CD14-positive monocyte (primary cell): ENCODE measurements at regions not wholly inside any gene's neighbourhood (a gene's known extent, or its start where the extent isn't known, plus 50 kb on each side); places are given as distances from the start of the nearest gene placed in this dataset.

Source experiments
- DNase-seq, 3 donors: peaks; one replicate each; pipeline ENCODE4 v3.0.0-alpha.2; 2011 to 2022
- H2AFZ ChIP-seq: 2 replicates; pipeline ENCODE4 v1.6.0; 2012; ENCODE audit warnings: mild to moderate bottlenecking, low read depth, low read length, inconsistent platforms; ENCODE audit not compliant: insufficient read depth, poor library complexity, severe bottlenecking
- H3K27ac ChIP-seq, 2 donors: 1 replicate in 1 of 2; 2 replicates in 1 of 2; pipeline ENCODE4 v1.5.1; 2012 to 2013; ENCODE audit warnings: low read length in 2 of 2, control low read depth in 1 of 2, inconsistent platforms in 1 of 2, low read depth in 1 of 2, mild to moderate bottlenecking in 1 of 2
- H3K27me3 ChIP-seq, 2 donors: one replicate each; pipeline versions ENCODE4 v1.6.0 to v1.6.1; 2011 to 2013; ENCODE audit warnings: low read length in 2 of 2; ENCODE audit not compliant: control insufficient read depth in 2 of 2, insufficient read depth in 2 of 2
- H3K36me3 ChIP-seq, 2 donors: replicated peaks in 1 of 2; 1 replicate in 1 of 2; 2 replicates in 1 of 2; pipeline versions ENCODE4 v1.5.1 to v1.6.1; 2012 to 2013; ENCODE audit warnings: low read length in 2 of 2, control low read depth in 1 of 2, inconsistent platforms in 1 of 2, mild to moderate bottlenecking in 1 of 2; ENCODE audit not compliant: insufficient read depth in 2 of 2, control insufficient read depth in 1 of 2
- H3K4me1 ChIP-seq, 2 donors: 1 replicate in 1 of 2; 2 replicates in 1 of 2; pipeline versions ENCODE4 v1.5.1 to v1.6.1; 2012 to 2013; ENCODE audit warnings: low read length in 2 of 2, control low read depth in 1 of 2, inconsistent platforms in 1 of 2, mild to moderate bottlenecking in 1 of 2, moderate library complexity in 1 of 2; ENCODE audit not compliant: insufficient read depth in 2 of 2, control insufficient read depth in 1 of 2
- H3K4me2 ChIP-seq: replicated peaks from 2 replicates; pipeline ENCODE3; 2012; ENCODE audit warnings: low read length, moderate library complexity, mild to moderate bottlenecking; ENCODE audit not compliant: poor library complexity, severe bottlenecking; ENCODE audit errors: extremely low read depth
- H3K4me3 ChIP-seq, 3 experiments: fragments of 200-600 bp in 1 of 3; sonication (generic) in 1 of 3; replicated peaks in 1 of 3; 1 replicate in 2 of 3; 2 replicates in 1 of 3; pipeline ENCODE4 v1.5.1; 2011 to 2013; ENCODE audit warnings: low read length in 3 of 3, mild to moderate bottlenecking in 3 of 3, control low read depth in 2 of 3, low read depth in 2 of 3, inconsistent platforms in 1 of 3, moderate library complexity in 1 of 3
- H3K79me2 ChIP-seq: 2 replicates; pipeline ENCODE4 v1.6.0; 2012; ENCODE audit warnings: mild to moderate bottlenecking, control low read depth, inconsistent platforms, low read length, moderate library complexity; ENCODE audit not compliant: insufficient read depth
- H3K9ac ChIP-seq: 2 replicates; pipeline ENCODE4 v1.6.0; 2017; ENCODE audit warnings: low read length, mild to moderate bottlenecking; ENCODE audit not compliant: insufficient read depth, poor library complexity, severe bottlenecking
- H3K9me3 ChIP-seq, 2 donors: replicated peaks in 1 of 2; 1 replicate in 1 of 2; 2 replicates in 1 of 2; pipeline versions ENCODE4 v1.5.1 to v1.6.1; 2012 to 2013; ENCODE audit warnings: low read length in 2 of 2, control low read depth in 1 of 2; ENCODE audit not compliant: control insufficient read depth in 1 of 2, insufficient read depth in 1 of 2
- H4K20me1 ChIP-seq: 2 replicates; pipeline ENCODE4 v1.6.0; 2012; ENCODE audit warnings: mild to moderate bottlenecking, low read length, control low read depth, moderate library complexity; ENCODE audit not compliant: insufficient read depth
- H3K27ac Mint-ChIP-seq, 7 donors: one replicate each; pipeline ENCODE4 v1.8.0; 2020; ENCODE audit warnings: mild to moderate bottlenecking in 7 of 7, mixed read lengths in 7 of 7, moderate library complexity in 6 of 7, inconsistent platforms in 2 of 7
- H3K27me3 Mint-ChIP-seq, 3 donors: one replicate each; pipeline ENCODE4 v1.8.0; 2021 to 2022; ENCODE audit warnings: low read depth in 3 of 3, mild to moderate bottlenecking in 3 of 3, mixed read lengths in 3 of 3, moderate library complexity in 3 of 3, inconsistent platforms in 1 of 3
- H3K36me3 Mint-ChIP-seq, 2 donors: one replicate each; pipeline ENCODE4 v1.8.0; 2020; ENCODE audit warnings: mixed read lengths in 2 of 2, inconsistent platforms in 1 of 2, mild to moderate bottlenecking in 1 of 2
- H3K4me1 Mint-ChIP-seq: one replicate; pipeline ENCODE4 v1.8.0; 2020; ENCODE audit warnings: mild to moderate bottlenecking, mixed read lengths
- H3K4me3 Mint-ChIP-seq, 2 donors: one replicate each; pipeline ENCODE4 v1.8.0; 2020; ENCODE audit warnings: mild to moderate bottlenecking in 2 of 2, mixed read lengths in 2 of 2, moderate library complexity in 1 of 2
- H3K9me3 Mint-ChIP-seq, 7 donors: one replicate each; pipeline ENCODE4 v1.8.0; 2020 to 2022; ENCODE audit warnings: mixed read lengths in 7 of 7, mild to moderate bottlenecking in 6 of 7, moderate library complexity in 6 of 7, inconsistent platforms in 2 of 7
- WGBS: methylation state at CpG from one replicate; pipeline ENCODE4 v1.1.5; 2013; ENCODE audit warnings: missing lambda C conversion rate; ENCODE audit not compliant: insufficient coverage; 5-methylcytosine and 5-hydroxymethylcytosine counted together
- intact Hi-C, 2 donors: fragments of 100-400 bp; cut with micrococcal nuclease; formaldehyde crosslinking; loops; one replicate each; pipeline versions ENCODE4 v1.15.0 to v1.15.1; 2023
- TF ChIP-seq, protein P1 (sequence below): fragments of 200-600 bp; IDR thresholded peaks from one replicate; pipeline ENCODE4 v1.8.0; 2022; ENCODE audit warnings: antibody characterized with exemption, mild to moderate bottlenecking

DNA sequence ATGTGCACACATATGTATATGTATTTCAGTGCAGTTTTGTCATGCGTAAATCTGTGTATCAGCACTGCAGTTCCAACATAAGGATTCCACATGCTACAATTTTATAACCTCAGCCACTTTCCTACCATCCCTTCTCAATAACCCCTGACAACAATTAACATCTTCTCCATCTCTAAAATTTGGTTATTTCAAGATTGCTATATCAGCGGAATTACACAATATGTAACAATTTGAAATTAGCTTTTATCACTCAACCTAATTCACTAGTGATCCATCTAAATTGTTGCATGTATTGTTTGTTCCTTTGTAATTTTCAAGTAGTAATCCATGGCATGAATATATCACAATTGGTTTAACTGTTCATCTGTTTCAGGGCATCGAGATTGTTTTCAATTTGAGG lies 511.3 kb downstream of the HAO1 start:
- H3K27me3 ChIP-seq: no peaks in the 10 kb centered on the region
- TF ChIP-seq, protein P1, sequence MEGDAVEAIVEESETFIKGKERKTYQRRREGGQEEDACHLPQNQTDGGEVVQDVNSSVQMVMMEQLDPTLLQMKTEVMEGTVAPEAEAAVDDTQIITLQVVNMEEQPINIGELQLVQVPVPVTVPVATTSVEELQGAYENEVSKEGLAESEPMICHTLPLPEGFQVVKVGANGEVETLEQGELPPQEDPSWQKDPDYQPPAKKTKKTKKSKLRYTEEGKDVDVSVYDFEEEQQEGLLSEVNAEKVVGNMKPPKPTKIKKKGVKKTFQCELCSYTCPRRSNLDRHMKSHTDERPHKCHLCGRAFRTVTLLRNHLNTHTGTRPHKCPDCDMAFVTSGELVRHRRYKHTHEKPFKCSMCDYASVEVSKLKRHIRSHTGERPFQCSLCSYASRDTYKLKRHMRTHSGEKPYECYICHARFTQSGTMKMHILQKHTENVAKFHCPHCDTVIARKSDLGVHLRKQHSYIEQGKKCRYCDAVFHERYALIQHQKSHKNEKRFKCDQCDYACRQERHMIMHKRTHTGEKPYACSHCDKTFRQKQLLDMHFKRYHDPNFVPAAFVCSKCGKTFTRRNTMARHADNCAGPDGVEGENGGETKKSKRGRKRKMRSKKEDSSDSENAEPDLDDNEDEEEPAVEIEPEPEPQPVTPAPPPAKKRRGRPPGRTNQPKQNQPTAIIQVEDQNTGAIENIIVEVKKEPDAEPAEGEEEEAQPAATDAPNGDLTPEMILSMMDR: no peak
- intact Hi-C loops: no loop called here
- peaks cover 0 to 2% (median 0%) of the 10 kb centered on the region in 7 donors for H3K9me3 Mint-ChIP-seq
- no peaks in the 10 kb centered on the region for H3K36me3 ChIP-seq
- no peak overlapping the region for H3K4me3 Mint-ChIP-seq
- H3K4me3 ChIP-seq: no peak overlapping the region
- no peaks in the 10 kb centered on the region for H3K4me1 ChIP-seq
- H2AFZ ChIP-seq: no peak overlapping the region
- H3K9me3 ChIP-seq: no peaks in the 10 kb centered on the region
- DNase-seq: no peak
- H3K79me2 ChIP-seq: no peaks in the 10 kb centered on the region
- H3K27me3 Mint-ChIP-seq: no peaks in the 10 kb centered on the region
- H3K27ac Mint-ChIP-seq: no peak overlapping the region
- H4K20me1 ChIP-seq: no peaks in the 10 kb centered on the region
- H3K36me3 Mint-ChIP-seq: no peaks in the 10 kb centered on the region
- H3K4me2 ChIP-seq: no peak overlapping the region
- H3K4me1 Mint-ChIP-seq: no peaks in the 10 kb centered on the region
- no CpG with 5 or more reads among the region's 3 CpGs for WGBS
- H3K27ac ChIP-seq: no peak overlapping the region
- no peak overlapping the region for H3K9ac ChIP-seq

DNA sequence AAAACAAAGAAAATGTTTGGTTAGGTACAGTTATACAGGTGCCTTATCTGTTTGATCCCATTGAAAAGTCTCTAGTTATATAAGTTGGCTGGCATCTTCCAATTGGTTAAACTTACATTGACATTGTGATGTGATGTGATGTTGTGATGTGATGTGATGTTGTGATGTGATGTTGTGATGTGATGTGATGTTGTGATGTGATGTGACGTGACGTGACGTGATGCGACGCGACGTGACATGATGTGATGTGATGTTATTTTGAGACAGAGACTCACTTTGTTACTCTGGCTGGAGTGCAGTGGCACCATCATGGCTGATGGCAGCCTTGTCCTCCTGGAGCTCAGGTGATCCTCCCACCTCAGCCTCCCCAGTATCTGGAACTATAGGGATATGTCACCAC lies 507.6 kb downstream of the HAO1 start:
- Mint-ChIP-seq H3K4me1 (no peaks in the 10 kb centered on the region), H3K4me3 (no peak overlapping the region), H3K9me3 (no peaks in the 10 kb centered on the region), H3K27me3 (no peaks in the 10 kb centered on the region), H3K27ac (no peak overlapping the region), H3K36me3 (no peaks in the 10 kb centered on the region)
- Histone ChIP-seq H3K9me3 (no peaks in the 10 kb centered on the region), H3K4me2 (no peak overlapping the region), H3K9ac (no peak overlapping the region), H3K4me3 (no peak overlapping the region), H4K20me1 (no peaks in the 10 kb centered on the region), H3K27ac (no peak overlapping the region), H3K27me3 (no peaks in the 10 kb centered on the region), H3K79me2 (no peaks in the 10 kb centered on the region), H3K36me3 (no peaks in the 10 kb centered on the region), H3K4me1 (no peaks in the 10 kb centered on the region), H2AFZ (no peak overlapping the region)
- intact Hi-C loops: no loop called here
- DNase-seq: no peak
- TF ChIP-seq, protein P1: no peak
- WGBS: 82% methylated on average over 3 of the region's 7 CpGs
